Ascending aorta (tissue), 2 donors: ENCODE measurements at regions not wholly inside any gene's neighbourhood (a gene's known extent, or its start where the extent isn't known, plus 50 kb on each side); places are given as distances from the start of the nearest gene placed in this dataset.

Experiments used
- DNase-seq, 2 donors: peaks; one replicate each; pipeline ENCODE4 v3.0.0-alpha.2; 2019; ENCODE audit warnings: low spot score in 2 of 2
- H3K27ac ChIP-seq, 2 donors: fragments of 200-600 bp; sonication (generic); one replicate each; pipeline ENCODE4 v1.5.1; 2016 to 2017; ENCODE audit warnings: mild to moderate bottlenecking in 1 of 2
- H3K27me3 ChIP-seq: fragments of 200-600 bp; sonication (generic); one replicate; pipeline ENCODE4 v1.5.1; 2017
- H3K36me3 ChIP-seq, 2 donors: fragments of 200-600 bp; sonication (generic); one replicate each; pipeline ENCODE4 v1.5.1; 2016
- H3K4me1 ChIP-seq, 2 donors: fragments of 200-600 bp; sonication (generic); one replicate each; pipeline ENCODE4 v1.5.1; 2016 to 2017; ENCODE audit warnings: mild to moderate bottlenecking in 1 of 2
- H3K4me3 ChIP-seq, 2 donors: fragments of 200-600 bp; sonication (generic); one replicate each; pipeline ENCODE4 v1.5.1; 2016 to 2017; ENCODE audit warnings: mild to moderate bottlenecking in 1 of 2
- H3K9me3 ChIP-seq, 2 donors: fragments of 200-600 bp; sonication (generic); one replicate each; pipeline ENCODE4 v1.5.1; 2016
- CTCF ChIP-seq, 3 experiments: fragments of 200-600 bp in 2 of 3; fragments of 450-650 bp in 1 of 3; sonication (generic) in 2 of 3; IDR thresholded peaks; one replicate each; pipeline ENCODE4 v1.5.1; 2016 to 2019; ENCODE audit warnings: antibody characterized with exemption in 3 of 3, mild to moderate bottlenecking in 1 of 3, moderate library complexity in 1 of 3
- intact Hi-C: fragments of 100-400 bp; cut with DNase I; formaldehyde crosslinking; loops from one replicate; pipeline ENCODE4 v1.15.1; 2023

DNA sequence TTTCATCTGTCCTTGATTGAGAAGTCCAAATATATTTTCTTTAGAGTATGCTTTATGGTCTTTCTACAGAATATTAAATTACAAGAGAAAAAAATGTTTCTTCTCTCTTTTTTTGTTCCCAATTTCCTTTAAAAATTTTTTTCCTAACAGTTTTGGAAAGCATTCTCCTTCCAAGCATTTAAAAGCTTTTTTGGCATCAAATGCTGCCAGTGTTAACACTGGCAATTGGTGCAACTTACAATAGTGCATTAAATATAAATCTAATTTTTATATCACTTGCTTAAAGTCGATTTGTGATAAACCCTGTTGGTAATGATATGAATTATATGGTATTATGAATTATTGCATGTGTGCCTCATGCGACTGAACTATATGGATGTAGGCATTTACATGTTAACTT lies 165.9 kb upstream of the ELL2 start:
- no peaks in the 10 kb centered on the region for H3K36me3 ChIP-seq
- DNase-seq: no peak
- H3K9me3 ChIP-seq: no peaks in the 10 kb centered on the region
- peaks cover 4 to 13% of the 10 kb centered on the region in 2 donors for H3K4me1 ChIP-seq
- no peak for TF ChIP-seq CTCF (IDR thresholded peaks at IDR 0.05)
- H3K4me3 ChIP-seq: no peak overlapping the region
- no peaks in the 10 kb centered on the region for H3K27me3 ChIP-seq
- intact Hi-C loops: loop anchor here (5.0 kb wide), 2 partner anchors 165 to 210 kb away; partner anchors contain the start of gene ELL2
- peak overlapping the region in 1 of 2 donors; percentile 10 for H3K27ac ChIP-seq

DNA sequence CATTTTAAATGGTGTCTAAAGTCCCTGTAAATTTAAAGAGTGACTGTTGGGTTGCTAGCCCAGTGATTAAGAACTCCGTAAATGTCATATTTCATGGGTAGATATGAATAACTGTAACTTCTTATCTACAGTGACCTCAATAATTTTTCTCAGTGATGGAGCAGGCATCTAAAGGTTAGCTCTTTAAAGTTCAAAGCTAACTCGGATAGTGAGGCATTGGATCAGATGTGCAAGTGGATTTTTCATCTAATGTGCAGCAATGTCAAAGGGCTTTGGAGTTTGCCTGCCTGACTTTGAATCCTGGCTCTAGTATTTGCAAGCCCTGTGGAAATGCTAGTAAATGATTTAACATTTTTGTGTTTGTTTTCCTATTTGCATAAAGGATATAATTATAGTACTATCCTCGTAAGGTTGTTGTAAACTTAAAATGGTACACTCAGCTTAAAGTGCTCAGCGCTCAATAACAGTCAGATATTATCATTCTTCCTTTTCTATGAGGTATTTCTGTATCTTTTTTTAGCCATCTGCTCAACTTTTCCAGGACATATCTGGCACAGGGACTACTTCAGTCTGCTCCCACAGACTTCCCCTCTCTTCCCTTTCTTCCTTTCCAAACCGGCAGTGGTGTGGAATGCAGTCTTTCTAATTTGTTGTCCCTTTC lies 163.7 kb upstream of the ELL2 start:
- no peak for TF ChIP-seq CTCF (IDR thresholded peaks at IDR 0.05)
- intact Hi-C loops: loop anchor here (5.0 kb wide), 2 partner anchors 163 to 212 kb away; partner anchors contain the start of gene ELL2

GRCh38 chr5:96124589-96124988 lies 162.9 kb upstream of the ELL2 start:
- Histone ChIP-seq H3K9me3 (no peaks in the 10 kb centered on the region), H3K36me3 (no peaks in the 10 kb centered on the region), H3K4me1 (peaks cover 4 to 13% of the 10 kb centered on the region in 2 donors), H3K4me3 (no peak overlapping the region), H3K27ac (no peak overlapping the region), H3K27me3 (no peaks in the 10 kb centered on the region)
- intact Hi-C loops: no loop called here
- no peak for DNase-seq
- no peak for TF ChIP-seq CTCF (IDR thresholded peaks at IDR 0.05)

More for the DNA sequence above, 163.7 kb upstream of the ELL2 start:
- Histone ChIP-seq H3K36me3 (no peaks in the 10 kb centered on the region), H3K27ac (peak overlapping the region; percentile 25 to 32), H3K4me1 (peaks cover 4 to 13% of the 10 kb centered on the region in 2 donors), H3K4me3 (peak overlapping the region in 1 of 2 donors; percentile 38), H3K27me3 (no peaks in the 10 kb centered on the region), H3K9me3 (no peaks in the 10 kb centered on the region)
- no peak for DNase-seq

- no peaks in the 10 kb centered on the region for H3K9me3 ChIP-seq
- DNase-seq: no peak
- no peak overlapping the region for H3K27ac ChIP-seq
- TF ChIP-seq CTCF (IDR thresholded peaks at IDR 0.05): no peak
- H3K4me3 ChIP-seq: no peak overlapping the region
- H3K4me1 ChIP-seq: peaks cover 4 to 13% of the 10 kb centered on the region in 2 donors
- intact Hi-C loops: no loop called here
- no peaks in the 10 kb centered on the region for H3K27me3 ChIP-seq
- no peaks in the 10 kb centered on the region for H3K36me3 ChIP-seq
Observed at GRCh38 chr5:96123418-96123817, 161.8 kb upstream of the ELL2 start.

DNA sequence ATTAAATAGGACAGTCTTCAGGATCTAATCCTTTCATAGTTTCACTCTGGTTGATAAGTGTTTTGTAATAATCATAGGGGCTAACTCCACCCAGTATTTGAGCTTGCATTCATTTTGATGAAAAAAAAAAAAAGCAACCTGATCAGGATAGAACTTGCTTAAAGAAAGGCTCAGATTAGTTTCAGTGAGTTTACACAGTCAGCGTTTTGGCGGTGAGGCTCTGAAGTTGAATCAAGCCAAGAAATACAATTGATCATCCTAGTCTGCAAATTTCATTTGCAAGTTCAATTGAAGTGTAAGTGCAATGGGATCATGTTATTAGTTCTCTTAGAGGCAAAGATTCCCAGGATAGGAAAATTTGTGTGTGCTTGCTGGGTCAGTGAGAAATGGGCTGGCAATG lies 159.7 kb upstream of the ELL2 start:
- no peaks in the 10 kb centered on the region for H3K36me3 ChIP-seq
- DNase-seq: no peak
- no peak for TF ChIP-seq CTCF (IDR thresholded peaks at IDR 0.05)
- no peaks in the 10 kb centered on the region for H3K27me3 ChIP-seq
- H3K4me3 ChIP-seq: no peak overlapping the region
- H3K27ac ChIP-seq: no peak overlapping the region
- peaks cover 4 to 13% of the 10 kb centered on the region in 2 donors for H3K4me1 ChIP-seq
- intact Hi-C loops: no loop called here
- no peaks in the 10 kb centered on the region for H3K9me3 ChIP-seq
